ENCODE measurements at regions not wholly inside any gene's neighbourhood (a gene's known extent, or its start where the extent isn't known, plus 50 kb on each side); places are given as distances from the start of the nearest gene placed in this dataset.

DNA sequence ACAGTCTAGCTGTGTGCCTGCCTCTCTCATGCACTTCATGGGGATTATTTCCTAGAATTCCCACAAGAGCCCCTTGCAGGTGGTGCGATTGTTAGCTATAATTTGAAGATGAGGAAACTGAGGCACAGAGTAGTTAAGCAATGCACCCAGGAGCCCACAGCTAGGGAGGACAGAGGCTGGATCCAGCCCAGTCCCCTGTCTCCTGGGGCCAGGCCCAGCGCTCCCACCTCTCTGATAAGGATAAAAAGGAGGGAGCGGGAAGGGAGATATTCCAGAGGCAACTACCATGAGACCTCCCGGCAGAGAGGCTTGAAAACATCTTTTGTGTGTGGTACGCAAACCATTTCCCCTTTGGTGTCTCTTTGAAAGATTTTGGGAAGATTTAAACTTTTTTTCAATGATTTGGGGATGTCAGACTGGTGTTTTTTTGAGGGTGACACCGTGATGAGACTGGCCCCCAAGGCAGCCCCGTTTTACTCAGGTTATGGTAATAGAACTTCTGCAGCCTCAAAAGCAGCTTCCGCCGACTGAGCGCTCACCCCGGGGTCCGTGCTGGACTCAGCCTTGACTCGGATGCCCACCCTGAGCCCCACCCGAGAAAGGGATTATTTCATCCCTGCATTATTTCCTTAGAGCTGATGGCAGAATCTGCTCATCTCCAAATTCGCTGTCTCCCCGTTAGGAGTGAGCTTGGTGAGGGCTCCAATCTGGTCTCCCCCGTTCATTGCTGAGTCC, 144.7 kb upstream of the IER5L start:
- ATAC-seq, result no peak
- POLR2A ChIA-PET (ENCODE audit: unreplicated experiment), result no interaction called here
- no peak overlapping the region for H2AFZ ChIP-seq (ENCODE audit: low read length)
- no peaks in the 10 kb centered on the region for H3K36me3 ChIP-seq (ENCODE audit: low read depth, low read length)
- no peak overlapping the region for H3K4me3 ChIP-seq (ENCODE audit: low read length)
- no peak overlapping the region for H3K27ac ChIP-seq (ENCODE audit: low read length)
- H3K4me1 ChIP-seq (ENCODE audit: insufficient read depth, low read length), result peaks cover 5% of the 10 kb centered on the region
- no peaks in the 10 kb centered on the region for H3K27me3 ChIP-seq (ENCODE audit: low read length)
- H3K4me2 ChIP-seq (ENCODE audit: low read length), result no peak overlapping the region
- CTCF ChIA-PET, result no interaction called here
- intact Hi-C loops (cut with micrococcal nuclease), result no loop called here
- TF ChIP-seq, protein P1, sequence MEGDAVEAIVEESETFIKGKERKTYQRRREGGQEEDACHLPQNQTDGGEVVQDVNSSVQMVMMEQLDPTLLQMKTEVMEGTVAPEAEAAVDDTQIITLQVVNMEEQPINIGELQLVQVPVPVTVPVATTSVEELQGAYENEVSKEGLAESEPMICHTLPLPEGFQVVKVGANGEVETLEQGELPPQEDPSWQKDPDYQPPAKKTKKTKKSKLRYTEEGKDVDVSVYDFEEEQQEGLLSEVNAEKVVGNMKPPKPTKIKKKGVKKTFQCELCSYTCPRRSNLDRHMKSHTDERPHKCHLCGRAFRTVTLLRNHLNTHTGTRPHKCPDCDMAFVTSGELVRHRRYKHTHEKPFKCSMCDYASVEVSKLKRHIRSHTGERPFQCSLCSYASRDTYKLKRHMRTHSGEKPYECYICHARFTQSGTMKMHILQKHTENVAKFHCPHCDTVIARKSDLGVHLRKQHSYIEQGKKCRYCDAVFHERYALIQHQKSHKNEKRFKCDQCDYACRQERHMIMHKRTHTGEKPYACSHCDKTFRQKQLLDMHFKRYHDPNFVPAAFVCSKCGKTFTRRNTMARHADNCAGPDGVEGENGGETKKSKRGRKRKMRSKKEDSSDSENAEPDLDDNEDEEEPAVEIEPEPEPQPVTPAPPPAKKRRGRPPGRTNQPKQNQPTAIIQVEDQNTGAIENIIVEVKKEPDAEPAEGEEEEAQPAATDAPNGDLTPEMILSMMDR (conservative IDR thresholded peaks at IDR 0.05; ENCODE audit: low read depth, low read length), result no peak
- no peak for TF ChIP-seq EZH2 (IDR thresholded peaks at IDR 0.05; ENCODE audit: low read length, unreplicated experiment)
- TF ChIP-seq EZH2phosphoT487 (IDR thresholded peaks at IDR 0.05; ENCODE audit: borderline replicate concordance, low read length), result no peak
- no peaks in the 10 kb centered on the region for H3K79me2 ChIP-seq (ENCODE audit: low read length)
- BruUV-seq (replicated peaks), result no TSS peak
- H3K9ac ChIP-seq (ENCODE audit: low read length), result no peak overlapping the region
- H3F3A ChIP-seq (ENCODE audit: low read length, unreplicated experiment), result no peaks in the 10 kb centered on the region
- H4K20me1 ChIP-seq (ENCODE audit: low read length), result no peaks in the 10 kb centered on the region
- no peaks in the 10 kb centered on the region for H3K9me3 ChIP-seq (ENCODE audit: low read length)
- H3K9me2 ChIP-seq (replicated peaks; ENCODE audit: low read length), result no peaks in the 10 kb centered on the region
- no peak for DNase-seq

DNA sequence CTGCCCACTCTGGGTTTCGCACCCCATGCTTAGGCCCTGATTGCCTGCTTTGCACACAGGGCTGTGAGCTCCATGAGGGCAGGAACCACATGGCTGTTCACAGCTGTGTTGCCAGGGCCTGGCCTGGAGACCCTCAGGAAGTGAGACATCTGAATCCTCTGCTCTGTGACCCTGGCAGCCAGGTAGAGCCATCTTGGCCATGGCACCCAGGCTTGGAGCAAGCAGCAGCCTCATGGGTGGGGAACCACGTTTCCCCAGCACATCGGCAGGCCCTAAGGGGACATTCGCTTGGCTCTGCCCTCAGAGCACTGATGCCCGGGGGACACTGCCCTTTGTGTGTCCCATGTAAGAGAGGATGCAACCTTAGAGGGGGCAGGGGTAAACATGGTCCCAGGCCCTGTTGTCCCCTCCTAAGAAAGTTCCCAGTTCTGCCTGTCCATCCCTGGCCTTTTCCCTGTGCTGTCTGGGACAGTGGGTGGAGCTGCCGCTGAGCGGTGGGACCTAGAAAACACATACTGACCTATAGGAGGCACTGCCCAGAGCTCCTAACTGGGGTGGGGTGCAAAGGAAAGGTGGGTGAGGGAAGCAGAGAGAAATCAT, 144.1 kb upstream of the IER5L start:
- H2AFZ ChIP-seq (ENCODE audit: low read length), result no peak overlapping the region
- H3K4me2 ChIP-seq (ENCODE audit: low read length), result no peak overlapping the region
- intact Hi-C loops (cut with micrococcal nuclease), result no loop called here
- DNase-seq, result no peak
- H3K4me1 ChIP-seq (ENCODE audit: insufficient read depth, low read length), result peaks cover 5% of the 10 kb centered on the region
- no peaks in the 10 kb centered on the region for H3K79me2 ChIP-seq (ENCODE audit: low read length)
- H3K27ac ChIP-seq (ENCODE audit: low read length), result no peak overlapping the region
- no peaks in the 10 kb centered on the region for H4K20me1 ChIP-seq (ENCODE audit: low read length)
- H3K27me3 ChIP-seq (ENCODE audit: low read length), result no peaks in the 10 kb centered on the region
- no peaks in the 10 kb centered on the region for H3K9me3 ChIP-seq (ENCODE audit: low read length)
- no peak for TF ChIP-seq EZH2 (IDR thresholded peaks at IDR 0.05; ENCODE audit: low read length, unreplicated experiment)
- TF ChIP-seq EZH2phosphoT487 (IDR thresholded peaks at IDR 0.05; ENCODE audit: borderline replicate concordance, low read length), result no peak
- TF ChIP-seq, protein P1 (conservative IDR thresholded peaks at IDR 0.05; ENCODE audit: low read depth, low read length), result no peak
- no peaks in the 10 kb centered on the region for H3K9me2 ChIP-seq (replicated peaks; ENCODE audit: low read length)
- no TSS peak for BruUV-seq (replicated peaks)
- ATAC-seq, result no peak
- H3K4me3 ChIP-seq (ENCODE audit: low read length), result no peak overlapping the region
- no peaks in the 10 kb centered on the region for H3K36me3 ChIP-seq (ENCODE audit: low read depth, low read length)
- POLR2A ChIA-PET (ENCODE audit: unreplicated experiment), result no interaction called here
- H3F3A ChIP-seq (ENCODE audit: low read length, unreplicated experiment), result no peaks in the 10 kb centered on the region
- CTCF ChIA-PET, result no interaction called here
- no peak overlapping the region for H3K9ac ChIP-seq (ENCODE audit: low read length)

All from PC-3 (cell line).